ENCODE measurements at regions not wholly inside any gene's neighbourhood (a gene's known extent, or its start where the extent isn't known, plus 50 kb on each side); places are given as distances from the start of the nearest gene placed in this dataset.
A peak's percentile ranks its signal among the peaks of the same experiment; 100 is the strongest.
"Not testable (repeated sequence)": the region's sequence is repeated elsewhere in the genome, so short reads cannot be mapped to it uniquely, and the experiment has no call there.

GRCh38 chr5:89844548-89844947, 565.0 kb downstream of the CETN3 start:
- ATAC-seq (replicated peaks in 6 of 8) = peak in 1 of 8 experiments; percentile 22
- Histone ChIP-seq H3K4me1 (replicated peaks in 1 of 2) (peaks cover 2% of the 10 kb centered on the region in 2 donors), H3K27ac (no peak overlapping the region), H3K4me3 (no peak overlapping the region)
- in situ Hi-C loops (cut with MboI; ENCODE audit: low pct_unique_long_range_greater_than_20kb in 2 of 9, low sequenced_read_pairs in 9 of 9, unreplicated experiment in 9 of 9) = no loop called here

GRCh38 chr5:89842531-89842930, 567.0 kb downstream of the CETN3 start:
- no peak for ATAC-seq (replicated peaks in 6 of 8)
- WGBS, 10 experiments = 0 to 80% (median 43%) methylated on average over 1 of the region's 1 CpG; no CpG with 5 or more reads in 3 of the 10 experiments
- no peak overlapping the region for H3K27ac ChIP-seq
- H3K4me3 ChIP-seq = no peak overlapping the region
- H3K4me1 ChIP-seq (replicated peaks in 1 of 2) = no peaks in the 10 kb centered on the region
- in situ Hi-C loops (cut with MboI; ENCODE audit: low pct_unique_long_range_greater_than_20kb in 2 of 9, low sequenced_read_pairs in 9 of 9, unreplicated experiment in 9 of 9) = no loop called here

GRCh38 chr5:89840906-89841305, 568.6 kb downstream of the CETN3 start:
- Histone ChIP-seq H3K27ac (no peak overlapping the region), H3K4me3 (no peak overlapping the region), H3K4me1 (replicated peaks in 1 of 2) (no peaks in the 10 kb centered on the region)
- in situ Hi-C loops (cut with MboI; ENCODE audit: low pct_unique_long_range_greater_than_20kb in 2 of 9, low sequenced_read_pairs in 9 of 9, unreplicated experiment in 9 of 9) = no loop called here
- ATAC-seq (replicated peaks in 6 of 8) = no peak

GRCh38 chr5:89830691-89831090, 578.9 kb downstream of the CETN3 start:
- no peak for ATAC-seq (replicated peaks in 6 of 8)
- Histone ChIP-seq H3K4me1 (replicated peaks in 1 of 2) (no peaks in the 10 kb centered on the region), H3K4me3 (no peak overlapping the region), H3K27ac (no peak overlapping the region)
- WGBS, 10 experiments = 0 to 93% (median 81%) methylated on average over 1 to 2 of the region's 2 CpGs
- in situ Hi-C loops (cut with MboI; ENCODE audit: low pct_unique_long_range_greater_than_20kb in 2 of 9, low sequenced_read_pairs in 9 of 9, unreplicated experiment in 9 of 9) = no loop called here

- ATAC-seq (replicated peaks in 6 of 8) = no peak
- peaks cover under 1% of the 10 kb centered on the region in 2 donors for H3K4me1 ChIP-seq (replicated peaks in 1 of 2)
- in situ Hi-C loops (cut with MboI; ENCODE audit: low pct_unique_long_range_greater_than_20kb in 2 of 9, low sequenced_read_pairs in 9 of 9, unreplicated experiment in 9 of 9) = no loop called here
- H3K27ac ChIP-seq = no peak overlapping the region
- 72 to 92% (median 79%) methylated on average over 1 to 6 of the region's 6 CpGs; no CpG with 5 or more reads in 3 of the 10 experiments for WGBS, 10 experiments
- H3K4me3 ChIP-seq = no peak overlapping the region
These were observed 581.6 kb downstream of the CETN3 start for GRCh38 chr5:89827960-89828359.

GRCh38 chr5:89827359-89827758, 582.2 kb downstream of the CETN3 start:
- H3K4me3 ChIP-seq = no peak overlapping the region

GRCh38 chr5:89826938-89827337, 582.6 kb downstream of the CETN3 start:
- in situ Hi-C loops (cut with MboI; ENCODE audit: low pct_unique_long_range_greater_than_20kb in 2 of 9, low sequenced_read_pairs in 9 of 9, unreplicated experiment in 9 of 9) = no loop called here
- WGBS, 10 experiments = 54 to 96% (median 91%) methylated on average over 2 to 6 of the region's 8 CpGs
- H3K4me3 ChIP-seq = no peak overlapping the region
- peaks cover 5 to 6% of the 10 kb centered on the region in 2 donors for H3K4me1 ChIP-seq (replicated peaks in 1 of 2)
- ATAC-seq (replicated peaks in 6 of 8) = no peak
- H3K27ac ChIP-seq = no peak overlapping the region

More at GRCh38 chr5:89827359-89827758, 582.2 kb downstream of the CETN3 start:
- in situ Hi-C loops (cut with MboI; ENCODE audit: low pct_unique_long_range_greater_than_20kb in 2 of 9, low sequenced_read_pairs in 9 of 9, unreplicated experiment in 9 of 9) = no loop called here
- H3K27ac ChIP-seq = no peak overlapping the region
- H3K4me1 ChIP-seq (replicated peaks in 1 of 2) = peaks cover 5 to 6% of the 10 kb centered on the region in 2 donors
- no peak for ATAC-seq (replicated peaks in 6 of 8)
- 27 to 100% (median 82%) methylated on average over 2 to 10 of the region's 14 CpGs; no CpG with 5 or more reads in 1 of the 10 experiments for WGBS, 10 experiments

- Histone ChIP-seq H3K4me1 (replicated peaks in 1 of 2) (peaks cover 5 to 6% of the 10 kb centered on the region in 2 donors), H3K4me3 (no peak overlapping the region), H3K27ac (peak overlapping the region; percentile 28 to 42)
- 0 to 100% (median 39%) methylated on average over 1 to 2 of the region's 2 CpGs; no CpG with 5 or more reads in 1 of the 10 experiments for WGBS, 10 experiments
- in situ Hi-C loops (cut with MboI; ENCODE audit: low pct_unique_long_range_greater_than_20kb in 2 of 9, low sequenced_read_pairs in 9 of 9, unreplicated experiment in 9 of 9) = no loop called here
- ATAC-seq (replicated peaks in 6 of 8) = peak in 5 of 8 experiments; percentile 54 to 87 (median 75)
These were observed 586.5 kb downstream of the CETN3 start for GRCh38 chr5:89823046-89823445.

GRCh38 chr5:89817841-89818240, 591.7 kb downstream of the CETN3 start:
- WGBS, 10 experiments = 6 to 93% (median 72%) methylated on average over 1 to 4 of the region's 4 CpGs
- Histone ChIP-seq H3K27ac (no peak overlapping the region), H3K4me3 (no peak overlapping the region), H3K4me1 (replicated peaks in 1 of 2) (peaks cover 3 to 5% of the 10 kb centered on the region in 2 donors)
- ATAC-seq (replicated peaks in 6 of 8) = no peak
- in situ Hi-C loops (cut with MboI; ENCODE audit: low pct_unique_long_range_greater_than_20kb in 2 of 9, low sequenced_read_pairs in 9 of 9, unreplicated experiment in 9 of 9) = no loop called here

GRCh38 chr5:89816038-89816437, 593.5 kb downstream of the CETN3 start:
- 0 to 100% (median 83%) methylated on average over 1 to 2 of the region's 2 CpGs for WGBS, 10 experiments
- H3K4me1 ChIP-seq (replicated peaks in 1 of 2) = no peaks in the 10 kb centered on the region
- peak in 1 of 8 experiments; percentile 56 for ATAC-seq (replicated peaks in 6 of 8)
- H3K4me3 ChIP-seq = no peak overlapping the region
- no peak overlapping the region for H3K27ac ChIP-seq
- in situ Hi-C loops (cut with MboI; ENCODE audit: low pct_unique_long_range_greater_than_20kb in 2 of 9, low sequenced_read_pairs in 9 of 9, unreplicated experiment in 9 of 9) = no loop called here

GRCh38 chr5:89800735-89801134, 608.8 kb downstream of the CETN3 start:
- H3K27ac ChIP-seq; in situ Hi-C loops (cut with MboI; ENCODE audit: low pct_unique_long_range_greater_than_20kb in 2 of 9, low sequenced_read_pairs in 9 of 9, unreplicated experiment in 9 of 9); H3K4me1 ChIP-seq (replicated peaks in 1 of 2); ATAC-seq (replicated peaks in 6 of 8); H3K4me3 ChIP-seq: not testable (repeated sequence)
- 75 to 100% (median 80%) methylated on average over 1 to 5 of the region's 5 CpGs; no CpG with 5 or more reads in 7 of the 10 experiments for WGBS, 10 experiments

- 42 to 100% (median 92%) methylated on average over 2 to 6 of the region's 6 CpGs; no CpG with 5 or more reads in 4 of the 10 experiments for whole genome bisulfite sequencing, 10 experiments
- H3K4me3 ChIP-seq; in situ Hi-C loops (cut with MboI; ENCODE audit: low pct_unique_long_range_greater_than_20kb in 2 of 9, low sequenced_read_pairs in 9 of 9, unreplicated experiment in 9 of 9); H3K27ac ChIP-seq; ATAC-seq (replicated peaks in 6 of 8); H3K4me1 ChIP-seq (replicated peaks in 1 of 2): not testable (repeated sequence)
These were observed 615.1 kb downstream of the CETN3 start for GRCh38 chr5:89794504-89794903.

- in situ Hi-C loops (cut with MboI; ENCODE audit: low pct_unique_long_range_greater_than_20kb in 2 of 9, low sequenced_read_pairs in 9 of 9, unreplicated experiment in 9 of 9); ATAC-seq (replicated peaks in 6 of 8); H3K4me3 ChIP-seq; H3K27ac ChIP-seq; H3K4me1 ChIP-seq (replicated peaks in 1 of 2): not testable (repeated sequence)
These were observed 629.8 kb downstream of the CETN3 start for GRCh38 chr5:89779734-89780133.

- no peak overlapping the region for H3K4me3 ChIP-seq
- ATAC-seq (replicated peaks in 6 of 8) = no peak
- H3K27ac ChIP-seq = no peak overlapping the region
- in situ Hi-C loops (cut with MboI; ENCODE audit: low pct_unique_long_range_greater_than_20kb in 2 of 9, low sequenced_read_pairs in 9 of 9, unreplicated experiment in 9 of 9) = no loop called here
- 100% methylated on average over 1 to 3 of the region's 13 CpGs; no CpG with 5 or more reads in 7 of the 10 experiments for WGBS, 10 experiments
- no peaks in the 10 kb centered on the region for H3K4me1 ChIP-seq (replicated peaks in 1 of 2)
These were observed 631.8 kb downstream of the CETN3 start for GRCh38 chr5:89777758-89778157.
